Urinary bladder (tissue), 3 donors: ENCODE measurements at regions not wholly inside any gene's neighbourhood (a gene's known extent, or its start where the extent isn't known, plus 50 kb on each side); places are given as distances from the start of the nearest gene placed in this dataset.
"Not testable (repeated sequence)": the region's sequence is repeated elsewhere in the genome, so short reads cannot be mapped to it uniquely, and the experiment has no call there.

Experiments
- DNase-seq: peaks from one replicate; pipeline ENCODE4 v3.0.0-alpha.2; 2015; ENCODE audit errors: extremely low spot score
- H3K27ac ChIP-seq: one replicate; pipeline ENCODE4 v1.5.1; 2013; ENCODE audit warnings: low read depth, mild to moderate bottlenecking, moderate library complexity
- H3K36me3 ChIP-seq: one replicate; pipeline ENCODE4 v1.6.1; 2013; ENCODE audit warnings: mild to moderate bottlenecking, moderate library complexity; ENCODE audit not compliant: insufficient read depth
- H3K4me1 ChIP-seq: one replicate; pipeline ENCODE4 v1.6.1; 2013; ENCODE audit warnings: mild to moderate bottlenecking, moderate library complexity; ENCODE audit not compliant: insufficient read depth
- H3K4me3 ChIP-seq: one replicate; pipeline ENCODE4 v1.5.1; 2013; ENCODE audit warnings: low read depth, low read length
- WGBS: extraction: QIAGEN DNeasy Blood & Tissue Kit; methylation state at CpG from one replicate; pipeline ENCODE4 v1.1.7; 2013; 5-methylcytosine and 5-hydroxymethylcytosine counted together
- donor health status: healthy with polysubstance abuse.
- donor health status: healthy.

DNA sequence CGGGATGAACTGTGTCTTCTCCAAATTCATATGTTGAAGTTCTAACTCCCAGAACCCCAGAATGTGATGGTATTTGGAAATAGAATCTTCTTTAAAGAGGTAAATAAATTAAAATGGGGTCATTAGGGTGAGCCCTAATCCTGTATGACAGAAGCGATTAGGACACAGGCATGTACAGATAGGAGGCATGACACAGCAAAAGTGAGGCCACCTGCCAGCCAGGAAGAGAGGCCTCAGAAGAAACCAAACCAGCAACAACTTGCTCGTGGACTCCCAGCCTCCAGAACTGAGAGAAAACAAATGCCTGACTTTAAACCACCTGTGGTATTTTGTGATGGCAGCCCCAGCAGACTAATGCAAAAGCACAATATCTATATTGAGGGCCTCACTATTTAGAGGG, 214.3 kb downstream of the NEBL start:
- DNase-seq: no peak
- H3K4me3 ChIP-seq: no peak overlapping the region
- WGBS: 85% methylated on average over 3 of the region's 3 CpGs
- no peak overlapping the region for H3K27ac ChIP-seq
- H3K4me1 ChIP-seq: no peaks in the 10 kb centered on the region
- no peaks in the 10 kb centered on the region for H3K36me3 ChIP-seq

DNA sequence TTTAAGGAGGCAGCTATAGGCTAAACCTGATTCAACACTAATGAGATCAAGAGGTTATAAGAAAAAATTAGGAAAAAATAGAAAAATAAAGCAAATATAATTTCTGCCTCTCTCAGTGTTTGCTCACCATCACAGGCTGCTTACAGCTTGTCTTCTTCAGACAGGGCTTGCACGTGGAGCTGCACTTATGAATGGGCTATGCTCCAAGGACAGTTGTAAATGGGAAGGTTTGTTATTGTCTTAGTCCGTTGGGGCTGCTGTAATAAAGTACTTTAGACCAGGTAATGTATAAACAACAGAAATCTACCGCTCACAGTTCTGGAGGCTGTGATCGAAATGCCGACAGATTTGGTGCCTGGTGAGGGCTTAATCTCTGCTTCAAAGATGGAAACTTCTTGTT, 219.8 kb downstream of the NEBL start:
- Histone ChIP-seq H3K4me1 (no peaks in the 10 kb centered on the region), H3K27ac (no peak overlapping the region), H3K4me3 (no peak overlapping the region), H3K36me3 (no peaks in the 10 kb centered on the region)
- WGBS: 54% methylated on average over 5 of the region's 5 CpGs
- DNase-seq: no peak

DNA sequence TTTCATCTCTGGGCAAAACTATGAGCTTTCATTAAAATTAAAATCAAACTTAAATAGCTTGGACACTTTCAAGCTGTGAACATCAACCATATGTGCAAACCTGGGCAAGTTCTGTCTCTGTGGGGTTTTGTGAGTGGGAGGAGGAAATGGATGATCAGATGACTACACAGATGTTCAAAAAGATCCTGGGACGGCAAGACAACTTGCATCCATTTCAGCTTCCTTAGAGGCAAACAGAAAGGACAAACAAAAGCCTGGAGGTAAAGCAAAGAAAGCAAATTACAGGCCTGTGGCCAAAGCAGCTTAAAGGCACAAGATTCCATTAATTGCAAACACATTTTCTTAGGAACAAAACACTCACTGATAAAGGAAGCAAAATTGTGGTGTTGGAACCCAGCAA, 222.2 kb downstream of the NEBL start:
- no peak overlapping the region for H3K4me3 ChIP-seq
- H3K4me1 ChIP-seq: no peaks in the 10 kb centered on the region
- no peaks in the 10 kb centered on the region for H3K36me3 ChIP-seq
- WGBS: 16% methylated on average over 1 of the region's 1 CpG
- DNase-seq: no peak
- no peak overlapping the region for H3K27ac ChIP-seq

DNA sequence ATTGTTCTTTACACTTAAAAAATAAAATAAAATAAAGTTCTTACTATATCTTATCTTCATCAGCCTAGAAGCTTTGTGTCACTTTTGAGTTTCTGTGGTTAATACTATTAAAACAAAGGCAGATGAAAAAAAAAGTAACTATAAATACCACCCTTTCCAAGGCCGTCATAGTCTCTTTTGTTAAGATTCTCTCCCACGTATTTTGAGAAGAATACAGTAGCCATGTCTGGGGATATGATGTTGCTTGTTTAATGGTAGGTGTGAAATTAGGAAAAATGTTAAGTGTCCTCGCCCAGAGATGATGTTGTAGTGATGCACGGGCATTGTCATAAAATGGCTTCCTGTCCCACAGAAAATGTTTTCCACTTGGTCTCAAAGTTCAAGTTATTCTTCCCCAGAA, 223.9 kb downstream of the NEBL start:
- Histone ChIP-seq H3K27ac (no peak overlapping the region), H3K36me3 (no peaks in the 10 kb centered on the region), H3K4me1 (no peaks in the 10 kb centered on the region), H3K4me3 (no peak overlapping the region)
- WGBS: 55% methylated on average over 4 of the region's 4 CpGs
- DNase-seq: no peak

DNA sequence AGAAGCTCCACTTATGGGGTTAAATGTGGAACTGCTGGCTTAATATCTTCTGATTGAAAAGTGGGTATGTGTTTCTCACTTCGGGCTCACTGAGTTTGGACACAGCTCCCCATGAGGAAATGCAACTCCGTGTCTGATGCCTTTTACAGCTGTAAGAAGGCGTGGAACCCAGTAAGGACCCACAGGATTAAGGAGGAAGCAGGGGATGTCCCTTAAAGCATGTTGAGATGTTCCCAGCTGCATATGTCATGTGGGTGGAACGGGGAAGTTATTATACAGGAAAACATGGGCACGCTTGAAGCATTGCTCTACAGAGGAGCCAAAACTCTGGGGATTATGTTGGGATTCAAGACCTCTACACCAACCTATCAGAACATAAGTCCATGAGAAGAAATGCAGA, 224.4 kb downstream of the NEBL start:
- DNase-seq: no peak
- H3K4me1 ChIP-seq: no peaks in the 10 kb centered on the region
- 61% methylated on average over 5 of the region's 5 CpGs for WGBS
- H3K36me3 ChIP-seq: no peaks in the 10 kb centered on the region
- H3K27ac ChIP-seq: no peak overlapping the region
- no peak overlapping the region for H3K4me3 ChIP-seq

DNA sequence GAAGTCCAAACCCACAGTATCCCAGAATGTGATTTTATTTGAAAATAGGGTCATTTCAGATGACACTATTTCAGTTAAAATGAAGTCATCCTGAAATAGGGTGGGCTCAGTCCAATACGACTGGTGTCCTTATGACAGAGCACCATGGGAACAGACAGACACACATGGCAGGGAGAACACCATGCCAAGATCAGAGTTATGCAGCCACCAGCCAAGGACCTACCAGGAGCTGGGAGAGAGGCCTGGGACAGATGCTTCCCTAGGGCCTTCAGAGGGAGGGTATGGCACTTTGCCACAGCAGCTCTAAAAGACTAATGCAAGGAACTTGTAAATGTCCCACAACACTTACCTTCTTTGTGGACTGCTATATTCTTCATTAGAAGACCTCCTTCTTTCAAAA, 226.5 kb downstream of the NEBL start:
- 86% methylated on average over 1 of the region's 1 CpG for WGBS
- Histone ChIP-seq H3K27ac (no peak overlapping the region), H3K4me1 (no peaks in the 10 kb centered on the region), H3K36me3 (no peaks in the 10 kb centered on the region), H3K4me3 (no peak overlapping the region)
- DNase-seq: no peak

DNA sequence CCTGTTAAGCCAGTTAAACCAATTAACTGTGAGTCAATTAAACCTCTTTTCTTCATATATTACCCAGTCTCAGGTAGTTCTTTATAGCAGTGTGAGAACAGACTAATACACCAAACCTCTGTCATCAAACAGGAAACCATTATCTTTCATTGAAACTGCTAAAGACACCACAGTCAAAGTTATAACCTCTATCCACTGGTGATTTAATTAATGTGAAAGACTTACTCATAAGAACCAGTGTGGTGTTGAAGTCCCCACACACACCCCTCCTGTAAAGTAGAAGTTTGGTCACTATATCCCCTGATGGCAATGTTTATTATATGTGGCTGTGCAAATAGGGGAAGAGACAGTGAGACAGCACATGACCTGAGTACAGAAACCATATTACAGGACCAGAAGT, 228.1 kb downstream of the NEBL start:
- Histone ChIP-seq H3K4me3 (no peak overlapping the region), H3K4me1 (no peaks in the 10 kb centered on the region), H3K27ac (no peak overlapping the region), H3K36me3 (no peaks in the 10 kb centered on the region)
- DNase-seq: no peak

DNA sequence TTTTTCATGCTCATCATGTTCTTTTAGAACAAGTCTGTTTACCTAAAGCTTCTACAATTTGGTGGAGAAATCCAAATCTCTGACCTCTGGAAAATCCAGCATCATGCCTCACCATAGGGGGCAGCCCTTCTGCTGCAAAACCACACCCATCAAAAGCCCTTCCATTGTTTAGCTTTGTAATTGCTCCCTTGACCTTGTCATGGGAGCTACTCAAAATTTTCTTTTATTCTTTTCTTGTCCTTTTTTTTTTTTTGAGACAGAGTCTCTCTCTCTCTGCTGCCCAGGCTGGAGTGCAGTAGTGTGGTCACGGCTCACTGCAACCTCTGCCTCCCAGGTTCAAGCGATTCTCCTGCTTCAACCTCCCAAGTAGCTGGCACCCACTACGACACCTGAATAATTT, 234.4 kb downstream of the NEBL start:
- Histone ChIP-seq H3K27ac (no peak overlapping the region), H3K4me3 (no peak overlapping the region), H3K4me1 (no peaks in the 10 kb centered on the region), H3K36me3 (no peaks in the 10 kb centered on the region)
- WGBS: 96% methylated on average over 3 of the region's 3 CpGs
- no peak for DNase-seq

DNA sequence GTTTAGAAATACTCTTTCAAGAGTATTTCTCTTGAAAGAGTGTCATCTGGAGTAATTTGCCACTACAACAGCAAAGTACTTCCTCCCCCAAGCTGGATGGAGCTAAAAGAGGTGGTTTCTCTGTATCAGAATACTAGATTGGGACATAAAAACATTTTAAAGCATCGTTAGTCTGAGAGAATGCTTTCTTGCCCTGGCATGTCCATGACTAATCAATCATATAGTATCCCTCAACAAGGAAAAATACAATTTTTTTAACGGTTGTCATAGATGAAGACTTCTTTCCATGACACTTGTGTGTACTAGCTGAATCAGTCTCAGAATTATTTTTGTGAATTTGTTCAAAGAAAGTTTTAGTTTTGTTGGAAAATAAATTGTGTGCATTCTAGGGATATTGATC, 237.9 kb downstream of the NEBL start:
- H3K27ac ChIP-seq: no peak overlapping the region
- no peak for DNase-seq
- no peaks in the 10 kb centered on the region for H3K36me3 ChIP-seq
- H3K4me1 ChIP-seq: no peaks in the 10 kb centered on the region
- H3K4me3 ChIP-seq: no peak overlapping the region
- 75% methylated on average over 2 of the region's 2 CpGs for WGBS

DNA sequence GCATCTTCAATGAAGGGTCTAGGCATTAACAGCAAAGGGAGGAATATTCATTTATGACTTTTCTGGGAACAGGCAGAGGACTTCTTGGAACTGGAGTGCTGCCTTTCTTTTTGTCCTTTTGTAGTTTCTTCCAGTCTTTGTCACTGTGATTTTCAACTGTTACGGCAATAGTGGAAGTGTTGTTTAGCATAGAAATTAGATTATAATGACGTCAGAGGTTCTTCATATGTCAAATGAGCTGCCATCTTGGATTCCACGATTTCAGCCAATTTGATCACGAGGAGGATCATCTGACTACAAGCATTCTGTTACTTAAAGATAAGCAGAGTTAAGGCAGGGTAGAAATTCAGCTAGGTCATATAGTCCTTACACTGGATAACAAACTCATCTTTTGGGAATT, 239.0 kb downstream of the NEBL start:
- 91% methylated on average over 4 of the region's 4 CpGs for WGBS
- Histone ChIP-seq H3K4me3 (no peak overlapping the region), H3K36me3 (no peaks in the 10 kb centered on the region), H3K4me1 (no peaks in the 10 kb centered on the region), H3K27ac (no peak overlapping the region)
- DNase-seq: no peak

DNA sequence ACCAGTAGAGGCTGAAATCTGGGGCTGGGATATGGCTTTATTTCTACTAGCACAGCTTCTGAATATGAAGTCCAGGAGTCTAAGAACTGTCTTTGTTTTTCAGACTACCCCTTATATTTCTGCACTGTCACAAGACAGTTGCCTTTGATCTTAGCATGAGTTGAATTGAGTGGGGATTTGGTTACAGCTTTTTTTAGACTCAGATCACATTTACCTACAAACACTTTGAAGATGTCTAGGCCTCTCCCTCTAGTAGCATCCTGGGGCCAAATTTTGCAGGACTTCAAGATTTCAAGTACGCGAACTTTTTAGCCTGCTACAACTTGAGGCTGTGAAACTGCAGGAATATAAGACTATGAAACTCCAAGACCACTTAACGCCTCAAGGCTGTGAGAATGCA, 240.2 kb downstream of the NEBL start:
- DNase-seq: no peak
- no peaks in the 10 kb centered on the region for H3K4me1 ChIP-seq
- no peak overlapping the region for H3K27ac ChIP-seq
- H3K36me3 ChIP-seq: no peaks in the 10 kb centered on the region
- no peak overlapping the region for H3K4me3 ChIP-seq
- 93% methylated on average over 3 of the region's 3 CpGs for WGBS

DNA sequence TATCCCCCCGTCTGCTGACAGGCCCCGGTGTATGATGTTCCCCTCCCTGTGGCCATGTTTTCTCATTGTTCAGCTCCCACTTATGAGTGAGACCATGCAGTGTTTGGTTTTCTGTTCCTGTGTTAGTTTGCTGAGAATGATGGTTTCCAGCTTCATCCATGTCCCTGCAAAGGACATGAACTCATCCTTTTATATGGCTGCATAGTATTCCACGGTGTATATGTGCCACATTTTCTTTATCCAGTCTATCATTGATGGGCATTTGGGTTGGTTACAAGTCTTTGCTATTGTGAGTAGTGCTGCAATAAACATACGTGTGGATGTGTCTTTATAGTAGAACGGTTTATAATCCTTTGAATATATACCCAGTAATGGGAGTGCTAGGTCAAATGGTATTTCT, 244.7 kb downstream of the NEBL start:
- not testable (repeated sequence) for DNase-seq, H3K36me3 ChIP-seq, H3K4me1 ChIP-seq, H3K27ac ChIP-seq, H3K4me3 ChIP-seq
- WGBS: 95% methylated on average over 5 of the region's 5 CpGs

DNA sequence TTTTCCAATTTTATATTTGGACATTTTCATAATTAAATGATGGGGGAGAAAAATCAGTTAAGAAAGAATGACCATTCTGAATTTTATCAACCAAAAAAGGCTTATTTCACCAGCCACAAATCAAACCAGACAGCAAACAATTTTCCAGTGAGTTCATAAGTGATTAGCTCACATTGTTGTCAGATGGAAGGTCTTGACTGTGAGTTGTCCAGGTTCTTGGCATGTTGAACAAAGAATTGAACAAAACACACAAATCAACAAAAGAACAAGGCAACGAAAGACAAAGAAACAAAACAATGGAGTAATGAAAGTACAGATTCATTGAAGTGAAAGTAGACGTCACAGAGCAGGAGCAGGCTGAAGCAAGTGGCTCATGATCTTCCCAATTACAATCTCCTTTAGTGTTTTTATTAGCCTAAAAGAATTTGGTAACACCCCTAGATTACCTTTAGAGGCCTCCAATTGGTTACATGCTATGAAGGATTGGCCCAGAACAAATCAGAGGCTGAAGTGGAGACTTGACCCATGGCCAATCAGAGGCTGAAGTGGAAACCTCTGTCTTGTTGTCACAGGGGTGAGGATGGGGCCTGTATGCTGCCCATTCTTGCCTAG, 248.7 kb downstream of the NEBL start:
- Histone ChIP-seq H3K36me3 (no peaks in the 10 kb centered on the region), H3K4me3 (no peak overlapping the region), H3K27ac (no peak overlapping the region), H3K4me1 (no peaks in the 10 kb centered on the region)
- 80% methylated on average over 2 of the region's 2 CpGs for WGBS
- no peak for DNase-seq

DNA sequence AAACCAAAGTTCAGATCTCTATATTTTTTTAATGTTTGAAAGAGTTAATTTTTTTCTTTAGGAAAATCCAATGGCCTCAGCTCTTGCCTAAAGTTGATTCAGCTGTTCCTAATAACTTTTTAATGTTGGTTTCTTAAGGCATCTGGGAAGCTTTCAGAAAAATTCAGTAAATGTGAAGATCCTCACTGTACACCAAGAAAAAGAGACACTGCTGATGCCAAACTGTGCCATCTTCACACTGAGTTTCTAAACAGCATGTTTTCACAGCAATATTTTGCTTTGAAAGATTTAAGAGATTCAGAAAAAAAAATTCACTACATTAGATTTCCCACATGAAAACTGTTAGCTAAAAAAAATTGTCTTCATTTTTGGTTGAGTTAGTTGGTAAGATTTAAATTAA, 249.4 kb downstream of the NEBL start:
- DNase-seq: no peak
- H3K36me3 ChIP-seq: no peaks in the 10 kb centered on the region
- H3K4me1 ChIP-seq: no peaks in the 10 kb centered on the region
- H3K27ac ChIP-seq: no peak overlapping the region
- H3K4me3 ChIP-seq: no peak overlapping the region

DNA sequence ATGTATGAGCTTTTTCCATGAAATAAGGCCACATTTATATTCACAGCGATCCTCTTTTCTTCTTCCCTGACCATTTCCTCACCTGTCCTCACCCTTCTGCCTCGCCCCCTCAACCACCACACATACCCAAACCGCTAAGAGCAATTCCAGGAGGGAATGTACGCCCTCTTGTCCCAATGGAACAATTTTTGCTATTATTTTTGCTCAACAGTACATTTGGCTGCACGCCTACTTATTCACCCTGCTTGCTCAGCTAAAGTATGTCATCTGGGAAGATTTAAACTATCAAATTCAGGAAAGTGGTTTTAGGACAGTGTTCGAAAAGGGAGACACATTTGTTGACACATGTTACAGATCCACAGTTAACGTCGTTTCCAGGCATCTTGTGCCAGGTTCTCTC, 252.7 kb downstream of the NEBL start:
- no peak for DNase-seq
- no peaks in the 10 kb centered on the region for H3K36me3 ChIP-seq
- WGBS: 72% methylated on average over 8 of the region's 8 CpGs
- no peak overlapping the region for H3K4me3 ChIP-seq
- no peak overlapping the region for H3K27ac ChIP-seq
- H3K4me1 ChIP-seq: no peaks in the 10 kb centered on the region
